CD4-positive, alpha-beta T cell treated with Interleukin-12 subunit alpha and Interleukin-12 subunit beta, for 1 hour (primary cell): ENCODE measurements at regions not wholly inside any gene's neighbourhood (a gene's known extent, or its start where the extent isn't known, plus 50 kb on each side); places are given as distances from the start of the nearest gene placed in this dataset.

Source experiments
- DNase-seq: peaks from one replicate; pipeline ENCODE4 v3.0.0-alpha.2; 2020

GRCh38 chr17:72430611-72431432 is 310.0 kb downstream of the SOX9 start:
- no peak for DNase-seq

- no peak for DNase-seq
Observed at GRCh38 chr17:72432143-72432621, 311.4 kb downstream of the SOX9 start.

GRCh38 chr17:72432881-72433280 is 312.1 kb downstream of the SOX9 start:
- no peak for DNase-seq

- DNase-seq = no peak
Observed at GRCh38 chr17:72433797-72434196, 313.0 kb downstream of the SOX9 start.

DNA sequence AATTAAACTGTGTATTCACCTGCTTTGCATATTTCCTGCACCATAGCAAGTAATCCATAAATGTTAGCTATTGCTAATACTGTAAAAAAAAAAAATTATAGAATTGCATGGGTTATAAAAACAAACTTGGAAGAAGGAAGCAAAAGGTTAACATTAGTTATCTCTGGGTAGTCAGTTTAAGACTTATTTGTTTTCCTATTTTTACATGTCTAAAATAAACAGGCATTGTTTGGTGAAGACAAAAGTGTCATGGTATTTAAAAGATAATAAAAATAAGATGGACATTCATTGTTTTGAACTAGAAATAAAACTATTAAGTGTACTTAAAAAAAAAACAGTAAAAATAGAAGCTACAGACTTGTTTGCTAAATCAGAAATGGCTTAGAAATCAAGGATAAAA is 313.8 kb downstream of the SOX9 start:
- no peak for DNase-seq

DNA sequence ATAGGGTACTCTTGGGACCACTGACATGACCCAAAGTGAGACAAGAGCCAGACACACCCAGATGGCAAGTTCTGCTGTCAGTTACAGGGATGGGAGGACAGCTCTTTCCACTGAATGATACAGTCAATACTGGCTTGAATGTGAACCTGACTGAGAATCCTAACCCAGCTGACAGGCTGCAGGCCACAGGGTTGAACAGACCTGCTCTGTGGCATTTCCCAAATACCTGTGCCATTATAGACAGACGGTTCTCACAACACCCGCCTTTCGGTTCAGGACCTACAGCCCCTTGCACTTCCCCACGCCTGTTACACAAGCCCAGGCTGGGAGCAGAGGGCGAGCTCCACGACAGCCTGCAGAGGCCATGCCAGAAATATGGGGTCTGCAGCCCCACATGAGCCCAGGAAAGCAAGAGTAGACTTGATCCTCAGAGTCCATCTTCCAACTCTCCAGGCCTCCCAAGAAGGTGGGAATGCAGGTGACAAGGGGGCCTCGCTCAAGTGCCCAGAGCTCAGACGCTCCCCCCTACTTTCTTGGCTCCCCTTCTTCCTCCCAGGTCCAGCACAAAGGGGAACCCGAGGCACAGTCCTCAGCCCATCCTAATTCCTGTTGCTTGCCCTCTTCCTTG is 314.3 kb downstream of the SOX9 start:
- DNase-seq = no peak

DNA sequence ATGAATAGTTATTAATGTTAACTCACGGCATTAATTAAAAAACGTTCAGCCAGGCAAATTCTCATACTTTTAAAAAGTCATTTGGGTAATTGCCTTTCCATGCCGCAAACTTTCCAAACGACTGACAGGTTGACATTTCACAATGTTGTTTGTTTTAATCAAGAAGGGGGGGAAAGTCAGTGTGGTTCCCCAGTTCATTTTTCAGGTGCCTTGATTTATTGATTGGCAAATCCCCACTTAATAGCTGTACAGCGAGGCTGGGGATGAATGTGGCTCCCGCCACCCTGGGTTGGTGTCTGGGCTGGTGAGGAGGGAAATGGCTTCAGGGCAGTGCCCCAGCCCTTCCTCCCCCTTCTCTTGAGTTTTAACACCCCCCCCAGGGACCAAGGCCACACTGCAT is 318.0 kb downstream of the SOX9 start:
- no peak for DNase-seq

DNA sequence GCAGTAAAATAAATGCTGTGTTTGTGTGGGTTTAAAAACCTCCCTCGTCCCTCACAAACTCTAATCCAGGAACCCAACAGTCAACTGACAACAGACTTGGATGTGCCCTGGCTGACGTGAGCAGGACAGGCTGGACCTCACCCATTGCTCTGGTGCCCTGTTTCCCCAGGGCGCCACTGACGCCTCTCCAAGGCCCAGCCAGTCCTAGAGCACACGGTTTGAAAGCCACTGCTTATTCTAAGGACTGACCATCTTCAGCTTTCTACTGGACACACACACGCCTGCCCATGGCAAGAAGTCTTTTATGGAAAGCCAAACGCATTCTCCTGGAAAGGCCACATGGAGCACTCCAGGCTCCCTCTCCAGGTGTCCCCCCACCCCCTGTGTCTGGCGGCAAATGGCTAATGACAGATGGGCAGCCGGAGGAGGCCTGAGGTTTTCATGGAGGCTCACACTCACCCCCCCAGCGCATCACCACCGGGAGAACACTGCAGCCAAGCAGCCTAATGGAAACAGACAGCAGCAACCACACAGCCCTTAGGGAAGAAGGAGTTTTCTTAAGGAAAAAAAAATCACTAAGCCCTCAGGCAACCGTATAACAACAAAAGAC is 319.2 kb downstream of the SOX9 start:
- DNase-seq = no peak

DNA sequence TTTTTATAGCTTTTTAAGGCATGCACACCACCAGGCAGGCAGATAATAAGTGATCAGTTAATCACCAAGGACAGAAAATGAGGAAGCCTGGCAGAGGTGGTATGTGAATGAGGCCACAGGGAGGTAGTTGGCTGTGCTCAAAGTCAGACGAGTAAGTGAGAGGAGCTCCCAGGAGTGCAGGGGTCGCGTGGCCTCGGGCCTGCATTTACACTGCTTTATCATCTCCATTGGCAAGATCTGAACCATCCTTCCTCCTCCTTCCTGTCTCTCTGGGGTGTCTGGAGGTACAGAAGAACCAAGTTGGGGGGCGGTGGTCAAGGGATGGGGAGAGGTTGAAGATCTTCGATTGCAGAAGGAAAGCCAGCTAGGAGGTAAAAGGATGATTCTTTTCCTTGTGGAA is 320.1 kb downstream of the SOX9 start:
- no peak for DNase-seq

- no peak for DNase-seq
Observed at GRCh38 chr17:72441909-72442308, 321.1 kb downstream of the SOX9 start.

DNA sequence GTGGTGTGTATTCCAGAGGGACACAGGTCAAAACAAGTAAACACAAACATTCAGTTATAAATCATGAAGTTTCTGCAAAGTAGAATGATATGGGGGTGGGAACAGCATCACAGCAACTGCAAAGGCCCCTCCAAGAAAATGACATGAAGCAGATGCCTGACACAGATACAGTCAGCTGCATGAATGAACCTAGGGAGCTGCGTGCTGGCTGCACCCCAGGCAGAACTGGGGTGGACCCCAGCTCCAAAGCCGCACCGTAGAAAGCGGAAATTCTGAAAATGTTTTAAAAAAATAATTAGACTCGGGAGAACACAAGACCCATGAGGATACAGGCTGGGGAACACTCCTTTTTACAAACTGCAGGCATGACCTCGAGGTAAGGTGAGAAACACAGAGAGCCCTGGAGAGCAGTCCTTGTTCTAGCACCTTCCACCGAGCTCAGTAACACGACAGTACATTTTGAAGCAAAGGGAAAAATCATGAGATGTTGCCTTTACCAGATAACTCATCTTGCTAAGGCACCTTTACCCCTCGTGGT is 323.8 kb downstream of the SOX9 start:
- DNase-seq = no peak

GRCh38 chr17:72445055-72445991 is 324.5 kb downstream of the SOX9 start:
- DNase-seq = no peak

- DNase-seq = no peak
Observed at GRCh38 chr17:72446118-72446517, 325.3 kb downstream of the SOX9 start.

GRCh38 chr17:72446525-72447250 is 325.9 kb downstream of the SOX9 start:
- DNase-seq = no peak

DNA sequence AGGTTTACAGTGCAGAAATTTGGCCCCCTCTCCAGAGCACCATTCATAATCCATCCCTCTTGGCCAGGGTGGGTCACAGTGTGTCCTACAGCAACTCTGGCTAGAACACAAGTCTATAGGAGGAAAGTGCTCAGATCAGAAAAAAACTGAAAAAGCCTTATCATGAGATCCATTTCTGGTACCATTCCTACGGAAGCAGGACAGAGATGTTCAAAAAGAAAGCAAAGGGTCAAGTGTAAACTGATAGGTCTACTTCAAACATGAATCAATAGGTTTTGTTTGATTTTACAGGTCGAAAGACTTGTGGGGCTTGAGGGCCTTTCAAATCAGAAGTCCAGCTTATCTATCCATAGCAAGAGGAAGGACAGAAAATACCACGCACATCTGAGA is 326.4 kb downstream of the SOX9 start:
- DNase-seq = no peak

DNA sequence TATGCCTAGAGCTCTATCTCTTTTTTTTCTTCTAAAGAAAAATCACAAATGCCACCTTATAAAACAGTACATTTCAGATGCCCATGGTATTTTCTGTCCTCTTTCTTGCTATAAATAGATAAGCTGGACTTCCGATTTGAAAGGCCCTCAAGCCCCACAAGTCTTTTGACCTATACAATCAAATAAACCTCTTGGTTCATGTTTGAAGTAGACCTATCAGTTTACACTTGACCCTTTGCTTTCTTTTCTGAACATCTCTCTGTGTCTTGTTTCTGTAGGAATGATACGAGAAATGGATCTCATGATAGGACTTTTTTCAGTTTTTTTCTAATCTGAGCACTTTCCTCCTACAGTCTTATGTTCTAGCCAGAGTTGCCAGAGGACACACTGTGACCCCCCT is 327.2 kb downstream of the SOX9 start:
- no peak for DNase-seq

GRCh38 chr17:72452286-72453173 is 331.7 kb downstream of the SOX9 start:
- DNase-seq = no peak

DNA sequence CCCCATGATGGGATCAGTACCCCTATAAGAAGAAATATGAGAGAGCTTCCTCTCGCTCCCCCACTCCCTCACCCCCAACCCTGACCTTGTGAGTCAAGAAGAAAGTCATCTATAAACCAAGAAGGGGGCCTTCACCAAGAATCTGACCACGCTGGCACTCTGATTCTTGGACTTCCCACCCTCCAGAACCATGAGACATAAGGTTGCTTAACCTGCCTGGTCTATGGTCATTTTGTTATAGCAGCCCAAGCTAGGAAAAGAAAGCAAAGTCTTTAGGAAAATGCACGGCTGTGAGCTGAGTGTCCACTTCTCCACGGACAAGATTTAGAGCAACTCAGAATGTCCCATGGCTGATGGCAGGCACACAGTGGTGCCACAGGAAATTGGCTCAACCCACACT is 333.5 kb downstream of the SOX9 start:
- no peak for DNase-seq

DNA sequence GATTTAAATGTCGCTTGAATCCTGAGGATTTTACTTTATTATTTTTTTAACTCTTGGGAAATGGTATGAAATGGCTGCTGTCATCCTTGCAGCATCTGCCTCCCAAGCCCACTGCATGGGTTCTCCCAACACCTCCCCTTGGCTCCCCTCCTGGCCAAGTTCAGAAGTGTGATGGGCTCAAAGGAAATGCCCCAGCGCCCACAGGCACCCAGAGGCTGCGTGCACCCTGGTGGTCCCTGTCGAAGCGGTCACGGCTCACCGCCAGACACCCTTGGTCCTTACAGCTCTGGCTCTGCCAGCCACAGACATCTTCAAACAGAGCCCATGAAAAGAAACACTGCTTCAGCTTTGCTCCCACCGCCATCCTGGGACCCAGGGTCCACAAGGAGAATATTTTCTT is 334.7 kb downstream of the SOX9 start:
- no peak for DNase-seq

GRCh38 chr17:72456075-72456474 is 335.3 kb downstream of the SOX9 start:
- DNase-seq = no peak

DNA sequence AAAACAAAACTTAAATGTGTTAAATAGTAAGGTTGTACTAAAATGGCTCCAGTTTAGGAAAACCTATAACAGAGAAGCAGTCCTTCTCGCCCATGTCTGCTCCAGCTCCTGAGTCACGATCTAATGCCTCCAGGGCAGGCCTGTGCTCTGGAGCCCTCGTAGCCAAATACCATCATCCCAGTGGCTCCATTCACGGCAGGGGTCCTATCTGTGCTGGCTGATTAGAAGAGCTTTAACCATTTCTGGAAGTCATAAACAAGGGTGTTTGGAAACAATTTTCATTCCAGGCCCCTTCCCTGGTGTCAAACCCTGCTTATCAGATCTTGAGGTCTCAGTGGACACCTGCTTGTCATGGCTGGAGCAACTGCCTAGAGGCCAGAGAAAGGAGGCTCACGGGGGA is 336.9 kb downstream of the SOX9 start:
- no peak for DNase-seq
